Activated B cell treated with CpG ODN at 0.5 μM for 24 hours (primary cell): ENCODE measurements at regions not wholly inside any gene's neighbourhood (a gene's known extent, or its start where the extent isn't known, plus 50 kb on each side); places are given as distances from the start of the nearest gene placed in this dataset.

ENCODE experiments used
- ATAC-seq: fragments of 200-7000 bp; cut with Tn5 transposase; one replicate; pipeline ENCODE4 v1.10.0; 2021; ENCODE audit warnings: low read depth, mild to moderate bottlenecking, moderate library complexity
- CTCF ChIA-PET: fragments of 350-600 bp; sonication (Branson Sonifier 250); formaldehyde crosslinking; loops from one replicate; lab custom pipeline; 2021; ENCODE audit warnings: antibody characterized with exemption; lab: Charles Lee
- POLR2A ChIA-PET: fragments of 350-600 bp; sonication (Branson Sonifier 250); formaldehyde crosslinking; loops from one replicate; lab custom pipeline; 2021; ENCODE audit warnings: antibody characterized with exemption; lab: Charles Lee
- DNase-seq: peaks from one replicate; pipeline ENCODE4 v3.0.0; 2022
- H3K27ac Mint-ChIP-seq: one replicate; pipeline ENCODE4 v1.8.0; 2020; ENCODE audit warnings: mixed read lengths
- H3K27me3 Mint-ChIP-seq: one replicate; pipeline ENCODE4 v1.8.0; 2021; ENCODE audit warnings: mixed read lengths
- H3K36me3 Mint-ChIP-seq: one replicate; pipeline ENCODE4 v1.8.0; 2021; ENCODE audit warnings: low read depth, mixed read lengths
- H3K4me1 Mint-ChIP-seq: one replicate; pipeline ENCODE4 v1.8.0; 2021; ENCODE audit warnings: mixed read lengths
- H3K4me3 Mint-ChIP-seq: one replicate; pipeline ENCODE4 v1.8.0; 2020; ENCODE audit warnings: mild to moderate bottlenecking, mixed read lengths
- H3K9me3 Mint-ChIP-seq: one replicate; pipeline ENCODE4 v1.8.0; 2020; ENCODE audit warnings: mixed read lengths
- intact Hi-C: fragments of 100-400 bp; cut with micrococcal nuclease; formaldehyde crosslinking; loops from one replicate; pipeline ENCODE4 v1.15.1; 2024
- TF ChIP-seq, protein P1 (sequence below): fragments of 200-600 bp; IDR thresholded peaks from one replicate; pipeline ENCODE4 v1.8.0; 2022; ENCODE audit warnings: antibody characterized with exemption, mild to moderate bottlenecking

DNA sequence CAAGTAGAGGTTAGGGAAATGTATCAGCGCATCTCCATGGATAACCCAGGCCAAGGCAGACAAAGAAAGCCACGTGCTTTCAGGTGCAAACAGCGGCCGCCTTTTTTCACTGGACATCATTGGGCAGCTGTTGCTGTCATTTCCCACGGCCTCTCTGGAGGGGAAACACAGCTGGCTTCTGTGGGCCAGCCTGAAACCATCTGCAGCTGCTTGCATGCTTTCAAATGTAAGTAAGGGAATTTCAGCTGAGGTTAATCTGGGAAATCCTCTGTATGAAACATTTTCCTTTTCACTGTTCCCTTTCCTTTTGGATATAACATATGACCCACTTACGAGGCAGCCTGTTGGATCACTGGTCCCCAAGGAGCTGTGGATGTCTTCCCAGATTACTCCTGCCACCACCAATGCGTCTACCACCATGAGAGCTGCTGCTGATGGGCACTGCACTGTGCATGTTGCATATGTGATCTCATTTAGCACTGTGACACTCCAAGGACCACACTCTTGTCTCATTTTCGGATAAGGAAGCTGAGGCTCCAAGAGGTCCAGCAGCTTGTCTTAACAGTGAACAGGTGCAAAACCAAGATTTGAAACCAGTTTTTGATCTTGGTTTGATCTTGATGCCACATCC, 106.3 kb downstream of the C9orf152 start:
- Mint-ChIP-seq H3K27me3 (no peaks in the 10 kb centered on the region), H3K4me1 (peaks cover 86% of the 10 kb centered on the region), H3K27ac (peak overlapping the region; percentile 4), H3K36me3 (peaks cover 67% of the 10 kb centered on the region), H3K9me3 (no peaks in the 10 kb centered on the region), H3K4me3 (no peak overlapping the region)
- TF ChIP-seq, protein P1, sequence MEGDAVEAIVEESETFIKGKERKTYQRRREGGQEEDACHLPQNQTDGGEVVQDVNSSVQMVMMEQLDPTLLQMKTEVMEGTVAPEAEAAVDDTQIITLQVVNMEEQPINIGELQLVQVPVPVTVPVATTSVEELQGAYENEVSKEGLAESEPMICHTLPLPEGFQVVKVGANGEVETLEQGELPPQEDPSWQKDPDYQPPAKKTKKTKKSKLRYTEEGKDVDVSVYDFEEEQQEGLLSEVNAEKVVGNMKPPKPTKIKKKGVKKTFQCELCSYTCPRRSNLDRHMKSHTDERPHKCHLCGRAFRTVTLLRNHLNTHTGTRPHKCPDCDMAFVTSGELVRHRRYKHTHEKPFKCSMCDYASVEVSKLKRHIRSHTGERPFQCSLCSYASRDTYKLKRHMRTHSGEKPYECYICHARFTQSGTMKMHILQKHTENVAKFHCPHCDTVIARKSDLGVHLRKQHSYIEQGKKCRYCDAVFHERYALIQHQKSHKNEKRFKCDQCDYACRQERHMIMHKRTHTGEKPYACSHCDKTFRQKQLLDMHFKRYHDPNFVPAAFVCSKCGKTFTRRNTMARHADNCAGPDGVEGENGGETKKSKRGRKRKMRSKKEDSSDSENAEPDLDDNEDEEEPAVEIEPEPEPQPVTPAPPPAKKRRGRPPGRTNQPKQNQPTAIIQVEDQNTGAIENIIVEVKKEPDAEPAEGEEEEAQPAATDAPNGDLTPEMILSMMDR: no peak
- ATAC-seq (no peak), DNase-seq (no peak)
- intact Hi-C loops: loop anchor here (2.0 kb wide), 2 partner anchors 13 to 15 kb away; no protein-coding TSS in a partner anchor
- CTCF ChIA-PET: no interaction called here
- POLR2A ChIA-PET: interaction anchor here (0.9 to 2.6 kb wide), 2 partner anchors 9 to 17 kb away, joined by 3 to 15 read pairs; no protein-coding TSS in a partner anchor

DNA sequence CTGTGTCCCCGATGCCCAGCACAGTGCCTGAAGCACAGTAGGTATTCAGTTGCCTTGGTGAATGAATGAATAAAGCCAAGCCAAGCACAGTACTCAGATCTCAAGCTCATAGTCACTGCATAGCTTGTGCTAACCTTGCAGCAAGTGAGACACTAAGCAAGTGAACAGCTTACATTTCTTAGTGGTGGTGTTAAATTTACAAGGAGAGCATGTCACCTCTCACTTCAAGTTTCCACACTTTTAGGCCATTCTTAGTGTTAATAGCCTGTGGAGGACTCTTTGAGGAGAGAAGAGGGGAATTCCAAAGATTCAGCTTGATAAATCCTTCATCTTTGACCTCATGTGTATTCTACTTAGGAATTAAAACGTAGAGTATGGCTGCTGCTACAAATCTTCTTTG, 104.7 kb downstream of the C9orf152 start:
- Mint-ChIP-seq H3K4me3 (no peak overlapping the region), H3K4me1 (peaks cover 95% of the 10 kb centered on the region), H3K27ac (peak overlapping the region; percentile 72), H3K9me3 (no peaks in the 10 kb centered on the region), H3K27me3 (no peaks in the 10 kb centered on the region), H3K36me3 (peaks cover 67% of the 10 kb centered on the region)
- CTCF ChIA-PET: interaction anchor here (0.8 to 1.2 kb wide), 2 partner anchors 39 to 49 kb away, joined by 3 to 5 read pairs; no protein-coding TSS in a partner anchor
- ATAC-seq: no peak
- no peak for DNase-seq
- intact Hi-C loops: loop anchor here (2.0 kb wide), 1 partner anchor 16 kb away; no protein-coding TSS in a partner anchor
- TF ChIP-seq, protein P1: no peak
- POLR2A ChIA-PET: interaction anchor here (2.6 kb wide), 1 partner anchor 7 kb away, joined by 15 read pairs; no protein-coding TSS in a partner anchor

DNA sequence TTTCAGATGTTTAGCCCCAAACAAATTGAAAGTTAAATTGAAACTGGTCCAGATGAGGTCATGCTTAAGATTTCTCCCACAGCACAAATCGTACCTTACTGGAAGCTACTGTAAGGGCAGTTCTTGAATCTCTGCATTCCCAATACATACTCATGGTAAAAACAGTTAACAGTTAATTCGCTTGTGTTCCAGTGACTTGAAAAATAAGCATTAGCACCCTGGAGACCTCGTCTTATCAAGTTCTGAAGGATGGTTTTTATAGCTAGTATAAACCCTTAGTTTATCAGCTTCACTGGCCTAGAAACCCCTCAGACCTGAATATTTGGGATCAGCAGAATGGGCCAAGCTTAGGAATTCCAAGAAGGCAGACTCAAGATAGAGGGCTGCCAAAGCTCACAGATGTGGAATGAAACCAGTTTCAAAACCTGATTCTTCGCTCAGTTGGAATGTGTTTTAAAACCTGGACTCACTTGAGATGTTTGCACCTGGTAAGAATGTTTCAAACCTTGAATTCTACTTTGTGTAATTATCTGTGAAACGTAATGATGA, 103.6 kb downstream of the C9orf152 start:
- no peak for DNase-seq
- no peak overlapping the region for H3K27ac Mint-ChIP-seq
- POLR2A ChIA-PET: interaction anchor here (0.8 to 1.2 kb wide), 3 partner anchors 26 to 136 kb away, joined by 3 to 4 read pairs (median 3); no protein-coding TSS in a partner anchor
- H3K36me3 Mint-ChIP-seq: peaks cover 57% of the 10 kb centered on the region
- CTCF ChIA-PET: interaction anchor here (1.1 kb wide), 1 partner anchor 14 kb away, joined by 4 read pairs; no protein-coding TSS in a partner anchor
- TF ChIP-seq, protein P1: no peak
- no peak overlapping the region for H3K4me3 Mint-ChIP-seq
- no peaks in the 10 kb centered on the region for H3K27me3 Mint-ChIP-seq
- H3K4me1 Mint-ChIP-seq: peaks cover 91% of the 10 kb centered on the region
- intact Hi-C loops: no loop called here
- no peak for ATAC-seq
- H3K9me3 Mint-ChIP-seq: no peaks in the 10 kb centered on the region

DNA sequence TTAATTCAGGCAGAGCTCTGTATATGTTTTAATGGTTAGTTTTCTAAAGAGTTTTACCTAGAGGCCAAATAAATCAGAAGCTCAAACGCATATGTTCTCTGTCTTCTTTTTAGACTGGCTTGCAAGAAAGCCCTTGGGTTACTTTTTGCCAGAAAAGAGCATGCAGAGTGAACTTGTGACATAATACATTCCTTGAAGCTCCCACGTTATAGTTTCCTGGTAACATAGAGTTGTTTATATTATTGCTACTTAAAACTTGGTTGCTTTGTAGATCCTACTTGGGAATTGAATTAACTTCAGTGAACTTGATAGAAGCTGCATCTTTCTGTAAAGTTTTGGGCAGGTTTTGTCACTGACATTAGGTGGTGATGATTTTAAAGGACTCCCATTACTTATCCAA, 102.9 kb downstream of the C9orf152 start:
- H3K4me3 Mint-ChIP-seq: no peak overlapping the region
- peaks cover 50% of the 10 kb centered on the region for H3K36me3 Mint-ChIP-seq

More for the DNA sequence above, 102.9 kb downstream of the C9orf152 start:
- Mint-ChIP-seq H3K27ac (no peak overlapping the region), H3K4me1 (peaks cover 91% of the 10 kb centered on the region), H3K9me3 (no peaks in the 10 kb centered on the region), H3K27me3 (no peaks in the 10 kb centered on the region)
- ChIA-PET POLR2A (interaction anchor here (1.1 to 1.2 kb wide), 3 partner anchors 27 to 137 kb away, joined by 3 to 4 read pairs (median 3); no protein-coding TSS in a partner anchor), CTCF (interaction anchor here (1.1 kb wide), 1 partner anchor 15 kb away, joined by 4 read pairs; no protein-coding TSS in a partner anchor)
- TF ChIP-seq, protein P1: no peak
- ATAC-seq: no peak
- intact Hi-C loops: loop anchor here (5.0 kb wide), 1 partner anchor 33 kb away; no protein-coding TSS in a partner anchor
- DNase-seq: no peak
